Caco-2 (cell line): ENCODE measurements at regions not wholly inside any gene's neighbourhood (a gene's known extent, or its start where the extent isn't known, plus 50 kb on each side); places are given as distances from the start of the nearest gene placed in this dataset.

ENCODE experiments used
- BruUV-seq: library from RNA; stranded (reverse); fragments of 400-500 nt; replicated peaks from 2 replicates; lab custom pipeline; 2021; lab: Mats Ljungman, UMichigan
- CTCF ChIA-PET: fragments of 300-600 bp; sonication (Branson Sonifier 250); formaldehyde crosslinking; loops from one replicate; lab custom pipeline; 2022; ENCODE audit warnings: antibody characterized with exemption; lab: Charles Lee
- POLR2A ChIA-PET: fragments of 300-600 bp; sonication (Branson Sonifier 250); formaldehyde crosslinking; loops from one replicate; lab custom pipeline; 2022; ENCODE audit warnings: antibody characterized with exemption; lab: Charles Lee
- DNase-seq, 2 experiments: peaks; one replicate each; pipeline versions ENCODE4 v3.0.0 to v3.0.0-alpha.2; 2020 to 2022
- H3K27me3 ChIP-seq: replicated peaks from 2 replicates; pipeline ENCODE4 v1.6.0; 2011; ENCODE audit warnings: low read length; ENCODE audit not compliant: control insufficient read depth, insufficient read depth
- H3K36me3 ChIP-seq: 2 replicates; pipeline ENCODE4 v1.5.1; 2011; ENCODE audit warnings: low read length; ENCODE audit not compliant: control insufficient read depth, insufficient read depth
- H3K4me1 ChIP-seq: fragments of 250-450 bp; sonication (Bioruptor Pico); 2 replicates; pipeline ENCODE4 v1.5.1; 2020; ENCODE audit warnings: mild to moderate bottlenecking
- H3K4me3 ChIP-seq: 2 replicates; pipeline ENCODE4 v1.5.1; 2011; ENCODE audit warnings: low read depth, mild to moderate bottlenecking, control low read depth, low read length
- H3K9me3 ChIP-seq: fragments of 250-450 bp; sonication (Bioruptor Pico); 2 replicates; pipeline ENCODE4 v1.5.1; 2020; ENCODE audit warnings: mild to moderate bottlenecking, moderate library complexity
- H3K27ac Mint-ChIP-seq: one replicate; pipeline ENCODE4 v1.8.0; 2022; ENCODE audit warnings: mixed read lengths; ENCODE audit not compliant: unreplicated experiment
- H3K27me3 Mint-ChIP-seq: one replicate; pipeline ENCODE4 v1.8.0; 2022; ENCODE audit warnings: mixed read lengths; ENCODE audit not compliant: insufficient read depth, unreplicated experiment
- H3K36me3 Mint-ChIP-seq: one replicate; pipeline ENCODE4 v1.8.0; 2022; ENCODE audit warnings: mild to moderate bottlenecking, mixed read lengths; ENCODE audit not compliant: insufficient read depth, unreplicated experiment
- H3K4me1 Mint-ChIP-seq: one replicate; pipeline ENCODE4 v1.8.0; 2022; ENCODE audit warnings: low read depth, mixed read lengths; ENCODE audit not compliant: unreplicated experiment
- H3K4me3 Mint-ChIP-seq: one replicate; pipeline ENCODE4 v1.8.0; 2022; ENCODE audit warnings: mild to moderate bottlenecking, moderate library complexity, mixed read lengths; ENCODE audit not compliant: unreplicated experiment
- H3K9me3 Mint-ChIP-seq: one replicate; pipeline ENCODE4 v1.8.0; 2022; ENCODE audit warnings: mixed read lengths; ENCODE audit not compliant: unreplicated experiment
- CTCF ChIP-seq, 2 experiments: fragments of 200-600 bp in 1 of 2; IDR thresholded peaks; 1 replicate in 1 of 2; 2 replicates in 1 of 2; pipeline versions ENCODE4 v1.5.1 to v1.8.0; 2011 to 2022; ENCODE audit warnings: antibody characterized with exemption in 1 of 2, control low read depth in 1 of 2, inconsistent platforms in 1 of 2, low read depth in 1 of 2, low read length in 1 of 2, mild to moderate bottlenecking in 1 of 2, moderate library complexity in 1 of 2; ENCODE audit not compliant: insufficient read depth in 1 of 2, severe bottlenecking in 1 of 2, unreplicated experiment in 1 of 2
- intact Hi-C: fragments of 100-400 bp; cut with micrococcal nuclease; formaldehyde crosslinking; loops from one replicate; pipeline ENCODE4 v1.10.0; 2022; ENCODE audit not compliant: unreplicated experiment

DNA sequence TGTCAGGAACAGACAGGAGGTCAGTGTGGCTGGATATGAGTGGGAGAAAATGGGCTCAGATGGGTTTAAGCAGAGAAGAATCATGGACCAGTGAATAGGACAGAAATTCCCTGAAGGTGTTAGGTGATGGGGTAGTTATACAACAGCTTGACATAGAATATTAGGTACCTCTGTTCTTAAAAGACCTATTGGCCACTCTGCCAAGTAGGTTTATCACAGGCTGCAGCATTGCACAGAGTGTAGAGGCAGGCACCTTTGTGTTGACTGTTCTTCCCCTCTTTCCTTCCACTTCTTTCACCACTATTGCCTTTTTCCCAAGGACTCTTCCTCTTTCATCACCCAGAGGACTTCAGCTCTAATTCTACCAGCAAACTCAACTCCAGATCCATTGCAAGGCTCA, 274.4 kb downstream of the CDCA7 start:
- H3K9me3 Mint-ChIP-seq: no peaks in the 10 kb centered on the region
- Histone ChIP-seq H3K9me3 (no peaks in the 10 kb centered on the region), H3K27me3 (no peaks in the 10 kb centered on the region), H3K4me1 (no peaks in the 10 kb centered on the region), H3K36me3 (no peaks in the 10 kb centered on the region), H3K4me3 (no peak overlapping the region)
- no peak overlapping the region for H3K4me3 Mint-ChIP-seq
- H3K36me3 Mint-ChIP-seq: no peaks in the 10 kb centered on the region
- no TSS peak for BruUV-seq
- H3K27me3 Mint-ChIP-seq: no peaks in the 10 kb centered on the region
- H3K27ac Mint-ChIP-seq: no peak overlapping the region
- intact Hi-C loops: no loop called here
- TF ChIP-seq CTCF (IDR thresholded peaks at IDR 0.05; ENCODE audit: insufficient read depth in 1 of 2, low read depth in 1 of 2, low read length in 1 of 2, severe bottlenecking in 1 of 2, unreplicated experiment in 1 of 2): no peak
- no peak for DNase-seq
- H3K4me1 Mint-ChIP-seq: peaks cover 6% of the 10 kb centered on the region
- CTCF ChIA-PET: no interaction called here
- POLR2A ChIA-PET: no interaction called here

- TF ChIP-seq CTCF (IDR thresholded peaks at IDR 0.05; ENCODE audit: insufficient read depth in 1 of 2, low read depth in 1 of 2, low read length in 1 of 2, severe bottlenecking in 1 of 2, unreplicated experiment in 1 of 2): no peak
- intact Hi-C loops: no loop called here
- Mint-ChIP-seq H3K4me1 (peaks cover 6% of the 10 kb centered on the region), H3K27me3 (no peaks in the 10 kb centered on the region), H3K36me3 (no peaks in the 10 kb centered on the region), H3K4me3 (no peak overlapping the region), H3K27ac (no peak overlapping the region), H3K9me3 (no peaks in the 10 kb centered on the region)
- Histone ChIP-seq H3K27me3 (no peaks in the 10 kb centered on the region), H3K9me3 (no peaks in the 10 kb centered on the region), H3K36me3 (no peaks in the 10 kb centered on the region), H3K4me3 (no peak overlapping the region), H3K4me1 (no peaks in the 10 kb centered on the region)
- CTCF ChIA-PET: interaction anchor here (0.7 kb wide), 1 partner anchor 1118 kb away, joined by 3 read pairs; no protein-coding TSS in a partner anchor
- POLR2A ChIA-PET: no interaction called here
- no TSS peak for BruUV-seq
- no peak for DNase-seq
These were observed 275.9 kb downstream of the CDCA7 start for GRCh38 chr2:173630425-173631126.

DNA sequence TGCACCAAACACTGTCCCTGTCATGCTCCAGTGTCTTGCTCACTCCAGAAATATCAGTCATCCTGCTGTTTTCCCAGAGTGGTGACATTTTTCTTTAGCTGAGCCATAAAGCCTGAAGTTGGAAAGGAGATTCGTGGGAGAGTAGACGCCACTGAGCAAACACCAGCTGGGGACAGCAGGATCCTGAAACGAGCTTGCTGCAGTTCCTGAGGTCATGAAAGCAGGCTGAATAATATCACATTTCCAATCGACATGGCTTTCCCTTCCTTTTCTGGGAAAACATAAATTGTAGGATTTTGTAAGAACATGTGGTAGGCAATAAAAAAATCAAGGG, 276.4 kb downstream of the CDCA7 start:
- CTCF ChIA-PET: interaction anchor here (0.7 kb wide), 1 partner anchor 1118 kb away, joined by 3 read pairs; no protein-coding TSS in a partner anchor
- BruUV-seq: no TSS peak
- no peak for TF ChIP-seq CTCF (IDR thresholded peaks at IDR 0.05; ENCODE audit: insufficient read depth in 1 of 2, low read depth in 1 of 2, low read length in 1 of 2, severe bottlenecking in 1 of 2, unreplicated experiment in 1 of 2)
- Mint-ChIP-seq H3K36me3 (no peaks in the 10 kb centered on the region), H3K9me3 (no peaks in the 10 kb centered on the region), H3K4me3 (no peak overlapping the region), H3K27me3 (no peaks in the 10 kb centered on the region), H3K27ac (no peak overlapping the region), H3K4me1 (peaks cover 6% of the 10 kb centered on the region)
- H3K36me3 ChIP-seq: no peaks in the 10 kb centered on the region
- intact Hi-C loops: no loop called here
- no peaks in the 10 kb centered on the region for H3K9me3 ChIP-seq
- POLR2A ChIA-PET: no interaction called here
- no peaks in the 10 kb centered on the region for H3K27me3 ChIP-seq
- no peak overlapping the region for H3K4me3 ChIP-seq
- DNase-seq: no peak
- no peaks in the 10 kb centered on the region for H3K4me1 ChIP-seq
